ENCODE measurements at regions not wholly inside any gene's neighbourhood (a gene's known extent, or its start where the extent isn't known, plus 50 kb on each side); places are given as distances from the start of the nearest gene placed in this dataset.

GRCh38 chr6:37109714-37110499 lies 60.0 kb upstream of the PIM1 start:
- Histone ChIP-seq H3K4me3 (no peak overlapping the region), H3K36me3 (no peaks in the 10 kb centered on the region), H3K4me1 (no peaks in the 10 kb centered on the region), H3K27me3 (no peaks in the 10 kb centered on the region), H3K9me3 (no peaks in the 10 kb centered on the region), H3K27ac (peak overlapping the region in 1 of 4 donors; percentile 20)
- TF ChIP-seq POLR2A (IDR thresholded peaks at IDR 0.05): peak in 1 of 2 donors; percentile 14
- TF ChIP-seq CTCF (IDR thresholded peaks at IDR 0.05 in 4 of 5, conservative IDR thresholded peaks at IDR 0.05 in 1 of 5): no peak
- peak; percentile 38 to 52 for DNase-seq
- ATAC-seq: peak; percentile 55 to 87
- in situ Hi-C loops (cut with MboI; ENCODE audit: low sequenced_read_pairs in 4 of 4) (no loop called here), intact Hi-C loops (cut with DNase I; ENCODE audit: low total_unique reads) (no loop called here)

GRCh38 chr6:37110500-37111461 lies 59.2 kb upstream of the PIM1 start:
- intact Hi-C loops (cut with DNase I; ENCODE audit: low total_unique reads) (no loop called here), in situ Hi-C loops (cut with MboI; ENCODE audit: low sequenced_read_pairs in 4 of 4) (no loop called here)
- Histone ChIP-seq H3K36me3 (no peaks in the 10 kb centered on the region), H3K27me3 (no peaks in the 10 kb centered on the region), H3K4me3 (no peak overlapping the region), H3K4me1 (no peaks in the 10 kb centered on the region), H3K9me3 (no peaks in the 10 kb centered on the region), H3K27ac (no peak overlapping the region)
- no peak for DNase-seq
- no peak for ATAC-seq
- TF ChIP-seq CTCF (IDR thresholded peaks at IDR 0.05 in 4 of 5, conservative IDR thresholded peaks at IDR 0.05 in 1 of 5) (no peak), POLR2A (IDR thresholded peaks at IDR 0.05) (no peak)

GRCh38 chr6:37113976-37114375 lies 56.0 kb upstream of the PIM1 start:
- ATAC-seq: no peak
- TF ChIP-seq POLR2A (IDR thresholded peaks at IDR 0.05) (no peak), CTCF (IDR thresholded peaks at IDR 0.05 in 4 of 5, conservative IDR thresholded peaks at IDR 0.05 in 1 of 5) (no peak)
- Histone ChIP-seq H3K9me3 (no peaks in the 10 kb centered on the region), H3K4me1 (no peaks in the 10 kb centered on the region), H3K4me3 (no peak overlapping the region), H3K27ac (no peak overlapping the region), H3K36me3 (no peaks in the 10 kb centered on the region), H3K27me3 (no peaks in the 10 kb centered on the region)
- intact Hi-C loops (cut with DNase I; ENCODE audit: low total_unique reads): no loop called here
- no peak for DNase-seq
- in situ Hi-C loops (cut with MboI; ENCODE audit: low sequenced_read_pairs in 4 of 4): no loop called here

GRCh38 chr6:37114612-37115011 lies 55.3 kb upstream of the PIM1 start:
- no peak overlapping the region for H3K27ac ChIP-seq
- no peak for DNase-seq
- TF ChIP-seq POLR2A (IDR thresholded peaks at IDR 0.05) (no peak), CTCF (IDR thresholded peaks at IDR 0.05 in 4 of 5, conservative IDR thresholded peaks at IDR 0.05 in 1 of 5) (no peak)
- intact Hi-C loops (cut with DNase I; ENCODE audit: low total_unique reads): no loop called here
- no peaks in the 10 kb centered on the region for H3K27me3 ChIP-seq
- no peaks in the 10 kb centered on the region for H3K9me3 ChIP-seq
- in situ Hi-C loops (cut with MboI; ENCODE audit: low sequenced_read_pairs in 4 of 4): no loop called here
- no peak for ATAC-seq
- no peak overlapping the region for H3K4me3 ChIP-seq
- H3K36me3 ChIP-seq: no peaks in the 10 kb centered on the region
- no peaks in the 10 kb centered on the region for H3K4me1 ChIP-seq
